HG03139 (cell line): ENCODE measurements at regions not wholly inside any gene's neighbourhood (a gene's known extent, or its start where the extent isn't known, plus 50 kb on each side); places are given as distances from the start of the nearest gene placed in this dataset.

Experiments
- ATAC-seq: cut with Tn5 transposase; IDR thresholded peaks from one replicate; pipeline ENCODE4 v1.9.1; 2021; ENCODE audit not compliant: unreplicated experiment

DNA sequence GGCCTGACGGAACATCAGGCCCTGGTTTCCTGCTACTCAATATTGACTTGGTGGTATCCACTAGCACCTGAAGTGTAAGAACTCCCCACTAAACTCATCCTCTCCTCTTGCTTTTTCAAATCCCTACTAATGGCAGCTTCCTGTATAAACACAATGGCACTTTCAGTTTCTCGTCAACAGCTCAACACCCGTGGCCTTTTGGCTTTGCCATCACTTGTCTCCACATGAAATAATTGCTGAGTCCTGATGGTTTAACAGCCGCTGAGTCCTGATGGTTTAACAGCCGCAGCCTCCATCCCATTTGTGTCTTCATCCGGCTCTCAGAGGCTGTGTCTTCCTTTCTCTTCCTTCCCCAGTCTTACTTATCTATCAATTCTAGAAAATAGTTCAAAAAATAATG lies 261.4 kb upstream of the PITRM1 start:
- no peak for ATAC-seq

DNA sequence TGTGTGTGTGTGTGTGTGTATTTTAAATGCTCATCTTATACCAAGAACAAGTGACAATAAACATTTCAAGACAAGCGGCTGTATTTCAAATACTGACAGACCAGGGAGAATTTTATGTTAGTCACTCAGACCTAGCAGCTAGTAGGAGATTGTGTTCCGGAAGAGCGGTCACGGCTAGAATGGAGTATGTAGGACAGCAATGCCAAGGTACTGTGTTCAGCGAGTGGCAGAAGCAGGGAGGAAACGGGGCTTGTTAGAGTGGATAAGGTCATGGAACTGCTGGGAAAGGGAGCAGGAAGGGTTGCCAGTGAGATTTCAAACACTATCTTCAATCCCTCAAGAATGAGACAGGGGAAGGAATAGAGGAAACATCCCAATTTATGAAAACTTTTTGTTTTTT lies 260.5 kb upstream of the PITRM1 start:
- ATAC-seq, result no peak

DNA sequence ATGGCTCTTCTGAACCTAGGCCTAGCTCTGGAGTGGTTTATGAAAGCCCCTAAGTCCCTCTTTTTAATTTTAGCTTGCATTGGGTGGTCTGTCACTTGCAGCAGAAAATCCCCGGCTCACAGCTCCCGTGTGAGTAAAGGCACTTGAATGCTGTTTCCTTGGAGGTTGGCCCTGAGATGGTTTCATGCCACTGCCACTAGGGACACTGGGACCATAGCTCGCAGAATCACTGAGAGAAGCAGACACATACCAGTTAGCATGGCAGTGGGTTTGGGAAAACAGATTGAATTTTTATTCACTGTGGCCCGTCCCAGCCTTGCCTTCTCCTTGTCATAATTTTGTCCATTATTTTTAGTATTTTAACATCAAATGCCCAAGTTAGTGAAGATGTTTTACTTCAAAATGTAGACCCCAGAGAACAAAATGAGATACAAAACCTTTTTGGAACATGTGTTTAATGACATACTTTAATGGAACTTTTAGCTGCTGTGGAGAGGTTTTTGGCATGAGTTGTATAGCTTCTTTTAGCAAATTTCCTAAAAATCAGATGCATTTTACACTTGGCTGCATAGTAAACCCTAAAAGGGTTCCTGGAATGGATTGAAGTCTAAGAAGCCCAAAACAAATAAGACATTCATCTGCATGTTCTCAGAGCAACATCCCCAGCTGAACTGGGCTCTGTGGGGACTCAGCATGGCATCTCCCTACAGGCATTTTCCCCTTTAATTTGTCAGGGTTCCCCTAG lies 259.7 kb upstream of the PITRM1 start:
- no peak for ATAC-seq

DNA sequence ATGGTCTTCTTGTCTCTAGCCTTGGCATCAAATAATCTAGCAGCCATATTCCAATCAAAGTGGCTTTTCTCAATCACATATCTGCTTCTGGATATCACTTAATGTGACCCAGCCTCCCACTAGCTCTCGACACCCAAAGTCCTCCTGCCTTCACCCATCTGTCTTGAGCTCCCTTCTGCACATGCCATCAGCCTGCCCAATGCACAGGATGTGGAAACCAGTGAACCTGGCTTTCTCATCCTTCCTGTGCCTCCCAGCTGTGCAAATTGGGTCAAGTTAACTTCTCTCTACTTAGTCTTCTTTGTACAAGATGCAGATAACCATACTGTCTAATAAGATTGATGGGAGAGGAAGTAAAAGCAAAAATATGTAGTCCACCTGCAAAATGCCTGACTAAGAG lies 257.9 kb upstream of the PITRM1 start:
- ATAC-seq, result no peak

DNA sequence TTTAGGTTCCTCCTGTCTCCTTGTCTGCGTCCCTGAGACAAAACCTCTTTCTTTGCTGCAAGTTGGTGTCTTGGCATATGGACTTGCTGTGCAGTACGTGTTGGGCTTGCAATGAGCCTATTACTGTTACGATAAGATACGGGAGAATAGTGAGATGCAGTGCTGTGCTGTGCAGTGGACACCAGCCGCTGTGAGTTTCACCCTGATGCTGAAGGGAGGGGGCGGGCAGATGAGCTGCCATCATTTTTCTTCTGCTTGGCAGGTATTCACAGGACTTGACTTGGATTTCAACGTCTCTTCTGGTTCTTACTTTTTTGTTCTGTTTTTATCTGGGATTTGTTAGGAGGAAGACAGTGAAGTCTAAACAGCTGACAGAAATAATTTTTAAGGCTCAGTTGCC lies 257.1 kb upstream of the PITRM1 start:
- no peak for ATAC-seq

DNA sequence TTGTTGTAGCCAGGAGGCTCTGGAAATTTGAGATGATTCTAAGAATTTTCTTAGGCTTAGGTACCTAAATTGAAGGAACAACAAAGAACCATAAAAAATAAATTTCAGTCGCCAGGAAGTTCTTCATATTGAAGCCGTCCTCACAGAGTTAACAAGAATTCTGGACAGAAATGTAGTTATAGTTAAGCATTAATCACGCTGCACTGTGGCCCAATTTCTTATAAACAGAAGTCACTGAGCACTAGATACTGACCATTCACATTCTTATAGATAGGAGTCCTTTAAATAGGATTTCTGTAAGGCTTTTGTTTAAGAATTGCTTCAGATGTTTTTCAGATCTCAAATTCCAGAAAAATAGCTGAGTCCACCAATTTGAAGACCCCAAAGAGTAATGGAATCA lies 256.2 kb upstream of the PITRM1 start:
- ATAC-seq, result no peak

DNA sequence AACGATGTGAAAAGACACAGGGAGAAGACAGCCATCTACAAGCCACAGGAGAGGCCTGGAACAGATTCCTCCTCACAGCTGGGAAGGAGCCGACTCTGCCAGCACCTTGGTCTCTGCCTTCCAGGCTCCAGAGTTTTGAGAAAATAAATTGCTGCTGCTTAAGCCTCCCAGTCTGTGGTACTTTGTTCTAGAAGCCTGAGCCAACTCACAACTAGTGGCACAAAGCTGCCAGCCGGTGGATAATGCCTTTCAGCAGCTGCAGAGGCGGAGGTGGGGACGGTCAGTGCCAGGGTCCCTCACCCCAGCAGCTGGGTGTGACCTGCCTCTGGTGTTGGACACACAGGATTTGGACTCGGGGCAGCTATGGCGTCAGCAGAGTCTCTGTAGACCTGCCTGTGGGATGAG lies 255.4 kb upstream of the PITRM1 start:
- no peak for ATAC-seq

DNA sequence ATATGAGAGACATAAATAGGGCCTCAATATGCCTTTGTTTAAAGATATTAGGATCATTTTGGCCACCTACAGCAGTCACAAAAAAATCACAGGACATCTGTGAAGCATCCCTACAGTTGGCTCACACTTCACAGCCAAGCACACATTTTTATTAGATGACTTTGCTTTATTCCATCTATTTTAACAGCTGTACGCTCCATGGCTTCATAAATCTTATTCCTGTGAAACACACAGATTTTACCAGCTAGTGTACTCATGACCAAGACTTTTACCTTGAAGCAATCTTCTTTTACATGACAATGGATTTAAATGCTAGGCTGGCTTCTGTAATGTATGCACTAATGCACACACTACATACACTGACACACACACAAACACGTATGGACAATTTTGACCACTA lies 254.8 kb upstream of the PITRM1 start:
- ATAC-seq, result no peak

DNA sequence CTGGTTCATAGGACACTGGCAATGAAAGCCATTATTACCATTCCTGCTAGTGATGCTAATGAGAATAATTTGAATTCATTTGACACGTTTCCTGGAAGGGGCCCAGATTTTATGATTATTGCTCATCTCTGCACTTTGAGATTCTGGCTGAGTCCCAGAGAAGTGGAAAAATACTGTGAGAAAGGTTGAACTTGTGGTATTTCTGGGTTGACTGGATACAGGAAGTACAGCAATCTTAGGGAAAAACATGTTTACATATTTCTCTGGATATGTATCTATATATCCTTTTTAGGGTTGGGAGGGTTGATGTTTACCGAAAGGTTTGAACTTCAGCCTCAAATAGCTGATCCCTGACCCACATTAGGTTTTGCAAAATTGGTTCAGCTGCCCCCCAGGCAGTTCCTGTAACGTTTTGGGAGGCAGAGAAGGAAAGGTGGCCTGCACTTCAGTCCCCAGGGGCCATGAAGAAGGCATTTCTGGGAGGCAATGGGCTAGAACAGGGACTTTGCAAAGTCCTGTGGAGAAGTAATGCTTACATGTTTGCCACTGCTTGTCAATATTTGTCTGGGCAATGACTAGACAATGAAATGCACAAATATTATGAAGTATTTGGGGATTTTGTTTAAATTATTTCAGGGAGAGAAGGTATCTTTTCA lies 253.7 kb upstream of the PITRM1 start:
- ATAC-seq, result no peak

DNA sequence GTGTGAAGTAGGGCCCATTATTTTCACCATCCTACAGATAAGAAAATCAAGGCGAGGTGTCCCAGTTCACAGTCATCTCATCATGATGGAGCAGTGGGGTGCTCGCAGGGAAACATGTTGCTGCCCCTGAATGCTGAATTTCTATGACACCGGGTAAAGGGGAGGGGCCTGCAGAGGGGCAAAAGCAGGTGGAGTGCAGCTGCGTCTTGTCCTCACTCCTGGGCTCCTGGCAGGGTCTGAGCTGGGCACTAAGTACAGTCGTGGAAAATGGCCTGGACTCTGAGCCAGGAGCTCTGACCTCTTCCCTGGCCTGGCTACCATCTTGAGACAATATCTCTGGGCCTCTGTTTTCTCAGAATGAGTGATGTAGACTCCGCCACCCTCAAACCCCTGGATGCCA lies 253.1 kb upstream of the PITRM1 start:
- no peak for ATAC-seq

DNA sequence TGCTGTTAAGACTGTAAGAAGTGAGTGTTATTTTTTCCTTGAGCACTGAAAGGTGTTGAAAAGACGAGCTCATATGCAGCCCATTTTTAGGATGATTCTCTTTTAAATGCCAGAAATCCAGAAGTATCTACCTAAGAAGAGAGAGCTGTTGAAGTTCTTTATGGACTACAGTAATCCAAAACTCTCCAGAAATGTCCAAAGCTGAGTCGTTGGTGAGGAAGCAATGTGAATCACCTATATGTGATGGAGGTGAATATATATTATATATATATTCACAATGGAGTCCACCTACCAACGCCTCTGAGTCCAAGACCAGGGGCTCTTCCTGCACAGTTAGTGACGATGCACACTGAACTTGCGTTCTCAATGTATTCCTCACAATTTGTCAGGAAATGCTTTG lies 252.7 kb upstream of the PITRM1 start:
- ATAC-seq, result no peak

DNA sequence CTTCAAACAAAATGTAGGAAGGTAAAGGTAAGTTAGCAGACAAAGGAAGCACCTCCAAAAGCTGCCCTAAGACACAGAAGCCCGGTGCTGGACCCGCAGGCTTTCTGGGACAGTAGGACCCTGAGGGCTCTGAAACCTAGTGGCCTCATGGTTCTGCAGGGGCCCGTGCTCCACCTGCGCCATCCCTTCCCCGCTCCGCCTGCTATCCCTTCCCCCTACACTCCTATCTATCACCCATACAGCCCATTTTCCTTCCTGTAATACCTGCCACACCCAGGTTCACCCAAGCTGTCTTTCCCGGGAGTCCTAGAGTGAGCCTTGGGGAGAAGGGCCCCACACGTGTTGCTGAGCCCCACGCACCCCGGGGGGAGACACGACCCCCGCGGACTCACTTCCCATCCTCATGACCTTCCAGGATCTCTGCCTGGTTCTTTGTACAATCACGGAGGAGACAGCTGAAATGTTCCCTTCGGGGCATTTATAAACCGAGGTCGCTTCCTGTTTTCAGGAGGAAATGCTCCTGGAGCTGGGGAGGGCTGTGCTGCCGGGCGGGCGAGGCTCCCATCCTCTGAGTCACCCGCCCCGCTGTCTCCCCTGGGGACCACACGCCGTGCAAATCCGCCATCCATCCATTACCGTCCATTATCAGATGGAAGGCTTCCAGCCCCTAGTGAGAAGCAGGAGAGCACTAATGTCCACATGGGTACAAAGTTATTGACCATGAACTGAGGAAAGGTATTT lies 251.7 kb upstream of the PITRM1 start:
- ATAC-seq, result no peak

DNA sequence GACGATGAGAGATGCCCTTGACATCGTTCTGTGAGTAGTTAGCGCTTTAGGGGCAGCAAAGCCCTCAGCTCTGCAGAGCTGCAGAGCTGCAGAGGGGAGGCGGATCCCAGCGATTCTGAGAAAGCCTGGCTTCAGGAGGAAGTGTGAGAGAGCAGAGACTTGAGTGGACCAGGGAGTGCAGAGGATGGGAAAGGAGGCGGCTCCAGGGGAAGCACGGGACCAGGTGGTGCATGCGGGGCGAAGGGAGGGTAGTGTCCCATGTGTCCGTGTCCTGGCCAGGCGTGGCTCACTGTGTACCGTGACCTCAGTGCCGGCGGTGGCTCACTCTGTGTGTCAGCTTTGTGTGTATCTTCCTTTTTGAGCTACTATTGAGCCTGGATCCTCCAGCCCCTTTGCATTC lies 250.8 kb upstream of the PITRM1 start:
- ATAC-seq, result no peak

DNA sequence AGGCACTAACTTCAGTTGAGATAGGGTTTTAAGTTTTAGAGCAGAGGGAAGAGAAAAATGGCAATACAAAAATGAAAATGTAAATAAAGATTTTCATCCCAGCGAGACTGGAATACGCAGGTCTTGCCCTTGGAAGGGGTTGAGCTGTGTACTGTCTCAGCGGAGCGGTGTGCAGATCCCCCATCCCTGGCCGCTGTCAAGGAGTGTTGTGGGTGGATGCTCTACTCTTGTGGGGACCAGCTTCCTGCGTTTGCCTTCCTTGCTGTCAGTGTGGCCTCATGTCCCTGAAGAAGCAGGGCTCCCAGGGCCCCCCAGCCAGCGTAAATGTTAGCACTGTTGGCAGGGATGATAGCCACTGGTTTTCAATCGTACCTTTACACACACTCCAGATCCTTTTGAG lies 249.7 kb upstream of the PITRM1 start:
- ATAC-seq, result no peak

DNA sequence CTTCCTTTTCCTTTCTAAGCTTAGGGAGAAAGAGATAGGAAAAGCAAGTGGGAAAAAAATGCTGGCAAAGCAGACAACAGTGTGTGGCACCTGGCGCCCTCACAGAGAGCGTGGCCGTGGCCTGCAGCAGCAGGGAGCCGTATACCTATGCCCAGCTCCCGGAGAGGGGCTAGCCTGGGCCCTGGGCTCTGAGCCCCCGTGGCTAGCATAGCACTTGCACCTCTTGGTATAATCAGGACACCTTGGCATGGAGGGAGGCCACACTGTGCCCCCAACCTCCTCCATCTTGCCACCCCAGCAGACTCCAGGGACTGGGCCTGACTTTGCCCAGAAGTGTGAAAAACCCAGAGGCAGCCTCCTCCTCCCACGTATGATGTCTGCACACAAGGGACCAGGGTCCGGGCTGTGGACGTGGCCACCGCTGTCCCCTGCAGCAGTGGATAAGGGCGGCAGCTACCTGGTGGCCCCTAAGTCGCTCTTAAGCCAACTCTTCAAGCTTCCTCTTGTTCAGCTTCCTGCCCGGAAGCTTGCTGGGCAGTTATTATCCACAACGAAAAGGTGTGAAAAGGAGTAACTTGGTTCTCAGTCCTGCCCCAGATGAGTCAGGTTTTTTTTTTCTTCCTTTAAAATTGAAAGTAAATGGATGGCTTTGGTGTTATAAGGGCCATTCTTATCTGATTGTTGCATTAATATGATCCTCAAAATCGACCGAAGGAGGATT lies 249.1 kb upstream of the PITRM1 start:
- no peak for ATAC-seq

DNA sequence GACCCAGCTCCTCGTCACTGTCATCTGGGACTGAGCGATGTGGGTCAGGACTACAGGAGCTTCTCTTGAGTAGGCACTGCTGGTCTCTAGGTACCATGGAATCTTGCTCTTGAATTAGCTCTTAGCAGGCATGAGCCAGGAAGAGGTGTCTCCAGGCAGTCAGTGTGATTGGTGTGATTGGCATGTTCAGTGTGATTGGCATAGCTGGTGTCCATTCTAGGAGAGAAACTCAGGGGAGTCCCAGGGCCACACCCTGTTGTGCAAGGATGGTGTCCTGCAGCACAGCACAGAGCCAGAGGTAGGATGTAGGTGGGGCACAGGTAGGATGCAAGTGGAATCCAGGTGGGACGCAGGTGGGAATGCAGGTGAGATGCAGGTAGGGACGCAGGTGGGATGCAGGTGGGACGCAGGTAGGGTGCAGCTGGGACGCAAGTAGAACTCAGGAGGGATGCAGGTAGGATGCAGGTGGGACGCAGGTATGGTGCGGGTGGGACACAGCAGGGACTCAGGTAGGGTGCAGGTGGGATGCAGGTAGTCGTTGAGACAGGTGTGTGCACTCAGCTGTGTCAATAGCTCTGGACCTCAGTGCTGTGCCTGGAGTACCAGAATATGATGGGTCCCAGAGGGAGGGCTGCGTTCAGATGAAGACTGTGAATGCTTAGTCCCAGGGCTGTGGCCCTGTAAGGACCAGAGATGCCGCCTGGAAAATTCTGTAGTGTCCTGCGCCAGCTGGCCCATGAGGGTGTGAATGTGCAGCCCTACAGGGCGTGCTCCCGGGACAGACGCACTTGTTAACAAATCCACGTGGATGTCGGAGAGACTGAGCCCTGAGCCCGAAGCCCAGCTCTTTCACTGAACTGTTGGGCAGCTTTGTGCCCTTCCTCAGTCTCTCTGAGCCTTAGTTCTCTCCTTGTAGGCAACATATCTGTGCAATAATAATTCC lies 248.2 kb upstream of the PITRM1 start:
- ATAC-seq, result no peak

DNA sequence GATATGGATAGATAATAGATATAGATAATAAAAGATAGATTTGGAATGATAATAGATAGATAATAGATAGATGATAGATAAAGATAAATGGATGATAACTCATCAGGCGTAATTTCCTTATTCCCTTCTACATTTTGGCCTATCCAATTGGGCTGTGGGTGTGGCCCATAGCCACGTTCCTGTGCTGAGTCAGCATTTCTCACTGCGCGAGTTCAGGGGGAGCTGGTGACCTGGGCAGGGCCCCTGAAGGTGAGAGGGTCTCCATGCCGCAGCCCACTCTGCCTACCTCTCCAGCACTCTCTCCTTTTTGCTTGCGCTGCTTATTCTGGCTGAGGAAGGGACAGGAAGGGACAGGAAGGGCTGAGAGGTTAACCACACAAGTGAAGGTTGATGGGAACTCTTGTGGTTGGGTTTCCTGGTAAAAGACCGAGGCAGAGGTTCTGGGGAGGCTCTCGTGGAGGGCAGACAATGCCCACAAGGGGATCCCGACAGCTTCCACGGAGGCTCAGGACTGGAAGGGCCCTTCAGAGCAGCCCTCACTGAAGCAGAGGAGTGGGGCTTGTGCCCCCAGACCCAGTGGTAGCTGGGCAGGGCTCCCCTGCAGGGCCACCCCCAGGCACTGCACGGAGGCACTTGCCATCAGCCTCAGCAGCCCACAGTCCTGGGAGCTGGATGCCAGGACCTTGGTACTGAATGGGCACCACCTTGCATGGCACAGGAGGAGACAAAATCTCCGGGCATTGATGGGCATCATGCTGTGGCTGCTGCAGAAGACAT lies 247.3 kb upstream of the PITRM1 start:
- no peak for ATAC-seq

DNA sequence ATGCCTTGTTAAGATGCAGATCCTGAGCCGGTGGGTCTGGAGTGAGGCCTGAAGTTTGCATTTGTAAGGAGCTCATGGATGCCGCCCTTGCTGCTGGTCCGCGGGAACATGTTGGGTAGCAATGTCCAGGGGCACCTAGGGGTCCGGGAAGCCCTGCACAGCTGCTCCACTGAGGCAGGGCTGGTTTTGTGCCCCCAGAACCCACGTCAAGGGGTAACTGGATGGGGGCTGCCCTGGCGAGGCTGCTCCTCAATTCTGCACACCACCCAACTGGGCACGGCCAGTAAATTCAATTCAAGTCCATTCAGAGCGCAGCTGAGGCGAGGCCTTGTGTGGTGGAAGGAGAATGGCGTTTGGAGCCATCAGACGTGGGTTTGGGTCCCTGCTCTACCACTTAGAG lies 246.3 kb upstream of the PITRM1 start:
- no peak for ATAC-seq

DNA sequence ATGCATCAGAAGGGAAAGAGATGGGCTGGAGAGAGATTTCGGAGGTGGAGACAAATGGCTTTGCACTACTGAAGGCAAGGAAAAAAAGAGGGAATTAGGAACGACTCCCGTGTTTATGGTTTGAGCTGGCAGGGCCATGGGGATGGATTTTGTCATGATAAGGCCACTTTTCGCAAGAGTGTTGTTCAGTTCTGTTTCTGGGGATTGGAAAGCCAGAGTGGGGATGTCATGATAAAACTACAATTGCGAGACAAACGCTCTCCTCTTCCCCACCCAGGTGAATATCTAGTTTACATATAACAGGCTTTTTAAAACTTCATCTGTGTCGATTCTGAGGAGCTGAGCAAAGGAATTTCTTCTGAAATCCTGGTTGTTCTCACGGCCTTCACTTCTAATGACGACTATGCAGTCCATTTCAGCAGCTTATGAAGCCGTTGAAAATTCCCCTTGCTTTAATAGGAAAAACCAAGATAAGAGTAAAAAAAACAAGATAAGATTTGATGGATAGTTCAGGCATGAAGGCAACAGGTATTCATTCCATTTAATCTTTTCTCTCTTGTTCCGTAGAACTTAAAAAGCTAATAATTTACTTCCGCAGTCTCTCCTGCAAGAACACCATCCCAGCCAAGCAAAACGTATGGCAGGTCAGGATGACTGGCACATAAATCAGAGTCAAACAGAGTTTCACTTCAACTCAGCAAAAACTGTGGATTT lies 245.6 kb upstream of the PITRM1 start:
- no peak for ATAC-seq
